Left renal pelvis (tissue), 4 donors: ENCODE measurements at regions not wholly inside any gene's neighbourhood (a gene's known extent, or its start where the extent isn't known, plus 50 kb on each side); places are given as distances from the start of the nearest gene placed in this dataset.
"Not testable (repeated sequence)": the region's sequence is repeated elsewhere in the genome, so short reads cannot be mapped to it uniquely, and the experiment has no call there.

Source experiments
- DNase-seq, 4 donors: peaks; one replicate each; pipeline ENCODE4 v3.0.0-alpha.2; 2013; ENCODE audit warnings: low read depth in 4 of 4, low spot score in 3 of 4

GRCh38 chr3:77707281-77707680 lies 667.4 kb downstream of the ROBO2 start:
- DNase-seq, result no peak

GRCh38 chr3:77709155-77709554 lies 669.3 kb downstream of the ROBO2 start:
- DNase-seq, result no peak

DNA sequence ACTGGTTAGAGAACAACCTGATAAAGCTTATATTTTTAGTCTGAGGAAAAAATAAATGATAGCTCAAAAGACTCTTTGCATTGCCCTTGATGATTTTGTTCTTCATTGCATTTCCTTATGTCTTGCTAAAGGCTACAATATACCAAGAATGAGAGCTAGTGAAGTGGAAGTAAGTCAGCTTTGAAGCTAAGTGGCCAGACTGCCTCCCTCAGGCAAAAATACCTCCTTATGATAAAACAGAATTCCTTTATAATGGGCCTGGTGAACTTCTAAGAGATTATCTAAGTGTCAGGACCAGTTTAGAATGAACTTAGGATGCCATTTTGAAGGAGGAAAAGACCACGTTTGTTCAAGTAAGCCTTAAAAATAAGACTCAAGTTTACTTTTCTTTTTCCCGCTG lies 678.4 kb downstream of the ROBO2 start:
- no peak for DNase-seq

GRCh38 chr3:77720460-77720971 lies 680.6 kb downstream of the ROBO2 start:
- no peak for DNase-seq

- no peak for DNase-seq
Observed at GRCh38 chr3:77726517-77726916, 686.6 kb downstream of the ROBO2 start.

DNA sequence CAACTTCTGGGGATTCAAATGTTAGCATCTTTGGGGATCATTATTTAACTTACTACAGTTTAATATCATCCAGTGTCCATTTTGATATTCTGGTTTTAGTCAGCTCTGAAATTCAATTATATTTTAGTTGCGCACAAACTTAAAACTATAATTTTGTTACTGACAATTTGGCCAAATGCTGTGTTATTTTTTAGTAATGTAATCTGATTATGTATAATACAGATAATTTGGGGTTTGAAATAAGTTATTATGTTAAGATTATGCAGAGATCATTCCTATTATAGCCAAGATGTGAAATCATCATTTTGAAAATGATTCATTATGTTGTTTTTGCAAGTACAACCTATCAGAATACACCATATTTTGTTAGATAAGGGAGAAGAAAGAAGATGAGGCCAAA lies 706.1 kb downstream of the ROBO2 start:
- no peak for DNase-seq

DNA sequence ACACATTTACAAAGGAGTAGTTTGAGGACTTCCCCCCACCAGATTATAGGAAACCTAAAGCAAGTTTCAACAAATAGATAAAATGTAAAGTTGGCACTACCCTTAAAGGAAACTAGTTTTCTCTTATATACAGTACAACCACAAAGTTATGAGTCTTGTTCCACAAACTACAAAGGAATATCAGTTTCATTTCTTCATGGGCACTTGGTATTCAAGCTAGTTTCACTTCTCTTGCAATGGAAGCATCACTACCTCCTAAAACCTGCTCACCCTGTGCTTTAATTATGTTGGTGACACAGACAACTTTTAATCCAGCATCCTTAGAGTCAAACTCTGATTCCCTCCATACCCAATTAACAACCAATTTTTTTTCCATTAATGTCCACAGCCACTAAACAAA lies 707.0 kb downstream of the ROBO2 start:
- no peak for DNase-seq

- not testable (repeated sequence) for DNase-seq
Observed at GRCh38 chr3:77756397-77756975, 716.6 kb downstream of the ROBO2 start.

- DNase-seq, result no peak
Observed at GRCh38 chr3:77772459-77772858, 732.6 kb downstream of the ROBO2 start.

DNA sequence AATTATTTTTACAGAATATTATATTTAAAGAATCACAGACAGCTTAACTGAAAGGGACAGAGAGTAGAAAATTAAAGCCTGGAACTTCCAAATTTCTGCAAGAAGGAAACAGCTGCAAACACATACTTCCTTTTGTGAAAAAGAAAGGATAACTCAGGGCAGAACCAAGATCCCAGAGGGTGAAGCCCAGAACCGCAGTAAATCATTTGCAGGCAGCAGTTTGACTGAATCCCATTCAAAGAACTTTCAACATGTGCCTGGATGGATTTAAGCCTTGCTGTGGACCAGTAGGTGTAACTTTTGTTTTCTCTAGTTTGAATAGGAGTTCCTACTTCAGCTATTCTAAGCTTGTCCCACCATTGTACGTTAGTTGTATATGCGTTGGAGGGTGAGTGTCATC lies 733.2 kb downstream of the ROBO2 start:
- DNase-seq, result no peak

DNA sequence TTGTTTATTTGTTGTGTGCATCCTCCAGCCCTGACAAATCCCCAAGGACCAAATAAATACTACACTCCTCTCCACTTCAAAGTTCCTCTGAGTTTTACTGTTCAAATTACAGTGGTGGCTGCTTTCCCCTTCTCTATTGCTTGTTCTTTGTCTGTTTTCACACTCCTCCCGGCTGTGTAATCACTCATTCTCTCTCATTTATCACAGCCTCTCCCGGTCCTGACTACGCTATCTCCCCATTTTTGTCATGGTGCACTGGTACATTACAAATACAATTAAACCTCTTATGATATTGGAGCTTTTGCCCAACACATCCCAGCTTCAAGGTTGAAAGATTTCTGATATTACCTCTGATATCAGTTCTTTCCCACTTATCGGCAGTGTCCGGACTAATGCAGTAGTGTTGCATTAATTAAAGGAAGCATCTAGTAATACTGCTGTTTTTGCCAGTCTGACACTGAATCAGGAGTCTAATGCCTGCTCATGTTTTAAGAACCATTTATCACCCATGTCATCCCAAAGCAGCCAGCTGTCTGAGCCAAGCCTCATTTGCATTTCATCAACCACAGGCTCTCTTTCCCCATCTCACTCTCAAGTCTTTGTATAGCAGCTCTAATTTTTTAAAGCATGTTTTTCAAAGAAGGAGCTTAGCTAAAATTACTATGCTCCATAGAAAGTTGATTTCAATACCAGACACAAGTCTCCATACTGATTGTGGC lies 740.5 kb downstream of the ROBO2 start:
- DNase-seq, result no peak

- no peak for DNase-seq
Observed at GRCh38 chr3:77786216-77786615, 746.3 kb downstream of the ROBO2 start.

GRCh38 chr3:77795013-77795412 lies 755.1 kb downstream of the ROBO2 start:
- no peak for DNase-seq

GRCh38 chr3:77799278-77799677 lies 759.4 kb downstream of the ROBO2 start:
- no peak for DNase-seq

DNA sequence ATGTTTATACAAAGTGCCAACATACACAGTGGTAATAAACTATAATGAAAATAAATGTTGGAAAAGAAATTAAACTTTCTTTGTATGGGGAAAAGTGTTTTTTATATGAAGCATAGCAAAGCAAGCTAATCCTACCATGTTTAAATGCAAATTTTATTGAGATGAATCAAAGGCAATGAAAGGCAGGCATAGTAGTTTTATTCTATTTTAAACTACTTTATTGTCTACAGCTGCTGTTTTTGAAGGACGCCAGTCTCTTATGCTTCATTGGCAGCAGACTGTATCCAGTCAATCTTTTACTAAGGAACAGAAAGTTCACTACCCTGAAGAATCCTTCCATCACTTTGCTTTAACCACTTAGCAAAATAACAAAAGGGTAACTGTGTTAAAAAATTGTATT lies 761.0 kb downstream of the ROBO2 start:
- no peak for DNase-seq

- DNase-seq, result no peak
Observed at GRCh38 chr3:77807312-77807711, 767.4 kb downstream of the ROBO2 start.

- no peak for DNase-seq
Observed at GRCh38 chr3:77814845-77815244, 774.9 kb downstream of the ROBO2 start.

DNA sequence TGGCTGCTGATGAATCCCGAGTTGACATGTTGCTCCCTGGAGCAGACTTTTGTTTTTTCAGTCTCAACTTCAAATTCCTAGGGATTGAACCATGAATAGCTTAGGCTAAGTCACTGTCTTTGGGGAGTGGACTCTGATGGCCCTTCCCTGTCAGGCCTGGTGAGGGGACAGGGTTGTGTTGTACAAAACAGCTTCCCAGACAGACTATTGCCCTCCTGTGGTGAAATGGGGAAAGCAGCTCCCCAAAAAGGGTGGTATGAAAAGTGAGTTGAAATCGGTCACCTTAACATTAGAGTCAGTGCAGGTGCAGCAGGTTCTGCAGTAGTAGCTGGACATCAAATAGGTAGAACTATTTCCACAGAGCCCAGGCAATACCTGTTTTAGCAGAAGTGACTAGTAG lies 775.6 kb downstream of the ROBO2 start:
- no peak for DNase-seq

DNA sequence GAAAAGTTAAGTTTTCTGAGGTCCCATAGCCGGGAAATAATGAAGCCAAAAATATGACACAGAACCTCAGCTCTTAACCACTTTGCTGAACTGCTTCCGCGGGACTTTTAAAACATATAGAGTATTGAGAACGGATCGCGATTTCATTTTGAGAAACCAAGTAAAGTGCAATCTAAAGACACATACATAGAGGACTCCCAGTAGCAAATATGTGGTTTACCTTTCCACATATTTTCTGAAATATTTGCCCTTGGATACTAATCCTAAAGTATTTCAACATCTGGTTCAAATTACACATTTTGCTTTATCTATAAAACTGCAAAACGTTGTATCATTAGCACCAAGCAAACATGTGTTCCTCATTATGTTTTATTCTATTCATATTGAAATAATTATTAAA lies 776.5 kb downstream of the ROBO2 start:
- DNase-seq, result no peak

GRCh38 chr3:77825001-77825827 lies 785.3 kb downstream of the ROBO2 start:
- DNase-seq, result no peak

GRCh38 chr3:77835921-77836320 lies 796.0 kb downstream of the ROBO2 start:
- no peak for DNase-seq
